ENCODE measurements at regions not wholly inside any gene's neighbourhood (a gene's known extent, or its start where the extent isn't known, plus 50 kb on each side); places are given as distances from the start of the nearest gene placed in this dataset.

- DNase-seq, result no peak
These were observed 937.9 kb downstream of the EFNB2 start for GRCh38 chr13:105597573-105597972.

- DNase-seq, result no peak
These were observed 940.0 kb downstream of the EFNB2 start for GRCh38 chr13:105595471-105595870.

- no peak for DNase-seq
These were observed 944.2 kb downstream of the EFNB2 start for GRCh38 chr13:105591277-105591676.

- DNase-seq, result no peak
These were observed 947.7 kb downstream of the EFNB2 start for GRCh38 chr13:105587786-105588185.

- DNase-seq, result no peak
These were observed 955.4 kb downstream of the EFNB2 start for GRCh38 chr13:105579821-105580710.

- no peak for DNase-seq
These were observed 962.3 kb downstream of the EFNB2 start for GRCh38 chr13:105573136-105573535.

- no peak for DNase-seq
These were observed 963.1 kb downstream of the EFNB2 start for GRCh38 chr13:105572401-105572800.

GRCh38 chr13:105569816-105570215 is 965.6 kb downstream of the EFNB2 start:
- no peak for DNase-seq

GRCh38 chr13:105567951-105568525 is 967.4 kb downstream of the EFNB2 start:
- no peak for DNase-seq

GRCh38 chr13:105565136-105565727 is 970.2 kb downstream of the EFNB2 start:
- DNase-seq, result no peak

- DNase-seq, result no peak
These were observed 983.4 kb downstream of the EFNB2 start for GRCh38 chr13:105552078-105552477.

GRCh38 chr13:105547851-105548250 is 987.6 kb downstream of the EFNB2 start:
- no peak for DNase-seq

GRCh38 chr13:105545811-105546210 is 989.7 kb downstream of the EFNB2 start:
- no peak for DNase-seq

GRCh38 chr13:105543742-105544141 is 991.7 kb downstream of the EFNB2 start:
- DNase-seq, result no peak

GRCh38 chr13:105541565-105541964 is 993.9 kb downstream of the EFNB2 start:
- DNase-seq, result no peak

- no peak for DNase-seq
These were observed 997.1 kb downstream of the EFNB2 start for GRCh38 chr13:105538346-105538745.

GRCh38 chr13:105537113-105537512 is 998.3 kb downstream of the EFNB2 start:
- no peak for DNase-seq

GRCh38 chr13:105530468-105530867 is 1005.0 kb downstream of the EFNB2 start:
- no peak for DNase-seq

- DNase-seq, result no peak
These were observed 1008.3 kb downstream of the EFNB2 start for GRCh38 chr13:105527127-105527526.

- DNase-seq, result no peak
These were observed 1015.7 kb downstream of the EFNB2 start for GRCh38 chr13:105519771-105520170.

- DNase-seq, result no peak
These were observed 1017.4 kb downstream of the EFNB2 start for GRCh38 chr13:105518086-105518485.

GRCh38 chr13:105514401-105514800 is 1021.1 kb downstream of the EFNB2 start:
- no peak for DNase-seq

GRCh38 chr13:105513448-105513847 is 1022.0 kb downstream of the EFNB2 start:
- no peak for DNase-seq
